ENCODE measurements at regions not wholly inside any gene's neighbourhood (a gene's known extent, or its start where the extent isn't known, plus 50 kb on each side); places are given as distances from the start of the nearest gene placed in this dataset.
A peak's percentile ranks its signal among the peaks of the same experiment; 100 is the strongest.

- intact Hi-C loops (cut with DNase I): no loop called here
- 19% methylated on average over 6 of the region's 6 CpGs for WGBS (ENCODE audit: insufficient coverage, low coverage, low lambda C conversion rate, missing lambda C conversion rate)
- Histone ChIP-seq H3K4me3 (no peak overlapping the region), H3K9me3 (no peaks in the 10 kb centered on the region), H3K27me3 (no peaks in the 10 kb centered on the region), H3K27ac (no peak overlapping the region), H3K36me3 (no peaks in the 10 kb centered on the region), H3K4me1 (peaks cover 0 to 6% (median 0%) of the 10 kb centered on the region in 4 donors)
- ATAC-seq (peak; percentile 79 to 86 (median 84)), DNase-seq (peak in 2 of 3 donors; percentile 29 to 54)
- no peak for TF ChIP-seq POLR2A (IDR thresholded peaks at IDR 0.05)
- peak; percentile 70 to 77 (median 73) for TF ChIP-seq CTCF (IDR thresholded peaks at IDR 0.05)
These were observed 72.5 kb downstream of the NDUFS5 start for GRCh38 chr1:39098546-39099250.

GRCh38 chr1:39102537-39103327 lies 76.6 kb downstream of the NDUFS5 start:
- intact Hi-C loops (cut with DNase I): loop anchor here in 1 of 2 donors (10.0 kb wide), 2 partner anchors 152 to 282 kb away; no protein-coding TSS in a partner anchor
- no peak for DNase-seq
- no peak overlapping the region for H3K27ac ChIP-seq

DNA sequence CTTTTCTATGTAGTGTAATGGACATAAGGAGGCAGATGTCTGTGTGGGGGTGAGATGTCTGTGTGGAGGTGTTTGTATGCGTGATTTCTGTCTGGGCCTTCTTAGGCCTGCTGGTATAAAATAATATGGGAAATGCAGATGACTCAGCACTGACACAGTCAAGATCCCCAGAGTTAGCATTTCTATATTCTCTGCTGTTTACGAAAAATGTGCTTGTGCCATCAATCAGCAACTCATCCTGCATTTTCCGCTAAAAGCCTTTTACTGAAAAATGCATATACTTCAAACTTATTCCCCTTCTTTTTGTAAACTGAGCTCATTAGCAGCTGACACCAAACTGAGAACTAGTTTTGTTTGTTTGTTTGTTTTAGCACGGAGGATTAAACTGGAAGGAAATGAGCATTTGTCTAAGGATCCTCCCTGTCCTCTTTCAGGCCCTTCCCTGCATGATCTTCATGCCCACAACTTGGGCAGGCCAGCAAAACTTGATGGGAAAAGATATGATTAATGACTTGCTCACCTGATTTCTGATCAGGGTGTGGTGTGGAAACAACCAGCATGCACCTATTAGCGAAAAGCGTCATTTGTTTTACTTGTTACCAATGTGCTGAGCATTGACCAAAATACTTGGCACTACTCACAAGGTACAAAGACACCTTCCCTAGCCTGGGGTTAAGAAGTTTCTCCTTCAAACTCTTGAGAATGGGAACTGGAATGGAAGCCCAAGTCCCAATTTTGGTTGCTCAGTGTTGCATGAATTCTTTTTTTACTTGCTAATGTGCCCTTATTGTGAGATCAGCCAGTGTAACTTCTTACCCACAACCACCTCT lies 77.4 kb downstream of the NDUFS5 start:
- H3K4me1 ChIP-seq: peaks cover 0 to 35% (median 7%) of the 10 kb centered on the region in 4 donors
- H3K4me3 ChIP-seq: no peak overlapping the region
- TF ChIP-seq CTCF (IDR thresholded peaks at IDR 0.05): no peak
- no peak for TF ChIP-seq POLR2A (IDR thresholded peaks at IDR 0.05)
- H3K36me3 ChIP-seq: no peaks in the 10 kb centered on the region
- no peak for DNase-seq
- intact Hi-C loops (cut with DNase I): loop anchor here in 1 of 2 donors (10.0 kb wide), 2 partner anchors 151 to 281 kb away; no protein-coding TSS in a partner anchor
- 68% methylated on average over 5 of the region's 6 CpGs for WGBS (ENCODE audit: insufficient coverage, low coverage, low lambda C conversion rate, missing lambda C conversion rate)
- H3K9me3 ChIP-seq: no peaks in the 10 kb centered on the region
- no peaks in the 10 kb centered on the region for H3K27me3 ChIP-seq
- ATAC-seq: no peak
- H3K27ac ChIP-seq: no peak overlapping the region

More at GRCh38 chr1:39102537-39103327, 76.6 kb downstream of the NDUFS5 start:
- ATAC-seq: peak; percentile 41 to 61 (median 52)
- Histone ChIP-seq H3K27me3 (no peaks in the 10 kb centered on the region), H3K9me3 (no peaks in the 10 kb centered on the region), H3K4me3 (no peak overlapping the region), H3K4me1 (peaks cover 0 to 28% (median 7%) of the 10 kb centered on the region in 4 donors), H3K36me3 (no peaks in the 10 kb centered on the region)
- WGBS (ENCODE audit: insufficient coverage, low coverage, low lambda C conversion rate, missing lambda C conversion rate): 28% methylated on average over 11 of the region's 11 CpGs
- TF ChIP-seq POLR2A (IDR thresholded peaks at IDR 0.05) (no peak), CTCF (IDR thresholded peaks at IDR 0.05) (peak; percentile 62 to 90 (median 68))

Measured in right lobe of liver (tissue), 6 donors.